ENCODE measurements at regions not wholly inside any gene's neighbourhood (a gene's known extent, or its start where the extent isn't known, plus 50 kb on each side); places are given as distances from the start of the nearest gene placed in this dataset.
"Not testable (repeated sequence)": the region's sequence is repeated elsewhere in the genome, so short reads cannot be mapped to it uniquely, and the experiment has no call there.

GRCh38 chr6:140388815-140389214, 1014.4 kb upstream of the CITED2 start:
- no peak for DNase-seq

DNA sequence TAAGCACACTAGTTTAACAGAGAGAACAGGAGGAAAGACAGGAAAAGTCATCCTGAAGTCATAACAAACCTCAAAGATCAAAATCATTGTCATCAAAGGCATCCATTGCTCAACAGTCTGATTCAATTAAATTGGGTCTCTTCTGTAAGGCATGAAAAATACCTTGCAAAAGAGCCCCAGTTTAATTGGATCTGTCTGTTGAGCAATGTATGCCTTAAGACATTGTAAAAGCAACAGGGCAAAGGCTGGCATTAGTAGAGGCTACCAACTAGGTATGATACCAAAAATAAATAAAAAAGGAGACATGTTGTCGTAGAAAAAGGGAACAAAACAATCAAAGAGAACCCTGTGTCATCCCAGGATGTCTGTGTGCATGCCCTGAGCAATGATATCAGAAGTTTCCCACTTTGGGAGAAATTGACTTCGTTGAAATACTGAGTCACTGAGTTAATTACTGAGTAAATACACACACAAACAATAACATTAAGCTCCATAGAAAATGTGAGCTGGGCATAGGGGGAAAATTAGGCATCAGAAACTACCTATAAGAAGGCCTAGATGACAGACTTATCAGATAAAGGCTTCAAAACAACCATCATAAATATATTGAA, 1013.8 kb upstream of the CITED2 start:
- DNase-seq = no peak

- no peak for DNase-seq
These were observed 1011.2 kb upstream of the CITED2 start for GRCh38 chr6:140385679-140386078.

GRCh38 chr6:140382355-140382754, 1007.9 kb upstream of the CITED2 start:
- DNase-seq = no peak

DNA sequence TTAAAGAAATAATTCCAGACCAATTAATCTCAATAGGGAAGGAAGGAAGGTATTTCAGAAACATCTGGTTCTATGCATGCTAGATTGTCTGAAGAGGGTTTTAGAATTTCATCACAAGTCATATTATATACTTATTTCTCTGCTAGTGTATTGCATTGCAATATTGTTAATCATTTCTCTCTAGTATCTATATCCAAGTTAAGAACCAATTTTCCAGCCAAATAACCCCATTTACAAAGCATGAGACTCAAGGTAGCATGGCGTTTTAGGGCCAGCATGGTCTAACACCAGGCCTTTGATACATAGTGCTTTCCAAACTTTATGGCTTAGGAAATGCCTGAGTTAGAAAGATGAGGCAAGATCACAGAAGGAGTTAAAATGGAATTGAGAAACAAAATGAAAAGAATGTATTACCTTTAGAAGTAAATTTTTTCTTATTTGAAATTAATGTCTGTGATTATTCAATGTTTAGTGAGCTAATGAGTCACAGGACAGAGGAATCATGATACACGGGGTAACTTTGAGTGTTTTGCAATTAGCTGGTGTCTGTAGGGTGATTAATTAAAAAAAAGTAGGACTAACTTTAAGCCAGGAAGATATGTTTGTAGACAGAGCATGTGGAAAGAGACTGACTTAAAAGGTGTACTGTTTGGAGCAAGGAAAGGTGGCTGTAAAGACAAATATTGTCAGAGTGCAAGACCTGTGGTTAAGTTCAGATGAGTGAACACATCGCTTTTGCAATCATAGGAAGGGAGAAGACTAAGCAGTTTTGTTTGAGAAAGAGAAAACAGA, 1006.2 kb upstream of the CITED2 start:
- no peak for DNase-seq

DNA sequence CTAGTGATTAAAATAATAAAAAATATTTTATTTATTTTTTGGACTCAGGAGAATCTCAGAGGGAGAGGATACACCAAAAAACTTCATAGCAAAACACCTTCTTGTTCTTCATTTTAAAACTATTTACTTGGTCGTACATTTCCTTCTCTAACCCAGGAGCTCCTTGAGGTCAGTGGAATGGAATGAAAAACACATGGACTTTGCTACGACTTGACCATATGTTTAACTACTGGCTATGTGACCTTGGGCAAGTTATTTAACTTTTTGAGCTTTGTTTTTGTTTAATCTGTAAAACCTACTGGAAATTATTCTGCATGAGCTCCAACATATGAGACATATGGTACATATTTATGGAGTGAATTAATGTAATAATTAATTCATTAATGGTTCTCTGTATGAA, 1005.5 kb upstream of the CITED2 start:
- DNase-seq = no peak

GRCh38 chr6:140376209-140376608, 1001.8 kb upstream of the CITED2 start:
- no peak for DNase-seq

GRCh38 chr6:140373728-140374127, 999.3 kb upstream of the CITED2 start:
- DNase-seq = not testable (repeated sequence)

GRCh38 chr6:140372064-140372463, 997.6 kb upstream of the CITED2 start:
- DNase-seq = no peak

DNA sequence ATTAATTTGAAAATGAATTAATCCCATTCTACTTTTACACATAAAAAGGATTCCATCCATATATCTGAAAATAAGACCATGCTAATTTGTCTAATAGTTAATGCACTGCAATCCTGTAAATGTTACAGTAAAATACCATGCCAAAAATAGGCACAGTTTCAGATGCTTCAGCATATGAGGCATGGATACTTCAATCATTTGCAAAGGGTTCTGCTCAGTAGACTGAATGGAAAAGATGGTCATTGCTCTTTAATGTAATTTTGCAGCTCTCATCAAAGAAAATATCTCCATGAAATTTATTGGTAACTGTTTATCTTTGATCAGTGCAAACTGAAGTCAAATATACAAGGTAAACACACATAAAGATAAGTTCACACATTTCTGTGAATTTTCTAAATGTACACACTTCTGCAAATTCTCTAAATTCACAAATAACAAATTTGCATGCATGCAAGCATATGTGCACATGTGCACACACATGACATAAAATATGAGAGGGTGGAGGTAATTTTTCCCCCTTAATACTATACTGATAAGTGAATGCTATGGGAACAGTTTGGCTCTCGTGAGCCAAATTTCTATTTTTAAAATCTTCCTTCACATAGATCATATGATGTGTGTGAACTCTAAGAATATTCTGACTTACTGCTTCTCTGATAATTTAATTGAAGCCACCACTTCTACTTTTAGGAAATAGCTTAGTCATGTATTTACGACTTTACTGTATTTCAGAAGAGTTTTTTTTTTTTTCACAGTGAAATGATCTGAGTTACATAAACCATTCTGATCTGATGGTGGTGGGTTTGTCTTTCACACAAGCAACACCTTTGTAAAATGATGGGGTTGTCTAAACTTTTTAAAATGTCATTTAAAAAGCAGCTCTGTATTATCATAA, 996.8 kb upstream of the CITED2 start:
- no peak for DNase-seq

- no peak for DNase-seq
These were observed 996.0 kb upstream of the CITED2 start for GRCh38 chr6:140370441-140370840.

DNA sequence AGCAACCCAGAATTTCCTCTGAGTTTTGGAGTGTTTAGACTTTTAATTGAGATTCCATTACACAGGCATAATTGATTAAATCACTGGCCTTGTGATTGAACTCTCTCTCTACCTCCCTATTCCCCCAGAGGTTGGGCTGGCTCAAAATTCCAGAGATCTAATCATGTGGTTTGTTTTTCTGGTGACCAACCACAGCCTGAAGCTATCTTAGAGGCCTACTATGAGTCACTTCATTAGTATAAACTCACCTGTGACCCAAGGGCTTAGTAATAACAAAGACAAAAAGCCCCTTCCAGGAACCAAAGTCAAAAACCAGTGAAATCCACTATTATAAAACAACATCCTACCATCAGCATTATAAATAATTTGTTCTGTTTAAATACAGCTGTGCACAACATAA, 992.5 kb upstream of the CITED2 start:
- DNase-seq = no peak

DNA sequence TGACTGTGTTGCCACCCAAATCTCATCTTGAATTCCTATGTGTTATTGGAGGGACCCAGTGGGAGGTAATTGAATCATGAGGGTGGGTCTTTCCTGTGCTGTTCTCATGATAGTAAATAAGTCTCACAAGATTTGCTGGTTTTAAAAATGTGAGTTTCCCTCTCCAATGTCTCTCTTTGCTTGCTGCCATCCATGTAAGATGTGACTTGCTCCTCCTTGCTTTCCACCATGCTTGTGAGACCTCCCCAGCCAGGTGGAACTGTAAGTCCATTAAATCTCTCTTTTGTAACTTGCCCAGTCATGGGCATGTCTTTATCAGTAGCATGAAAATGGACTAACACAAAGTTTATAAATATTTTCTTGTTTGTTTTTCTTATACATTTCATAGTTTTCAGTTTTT, 990.5 kb upstream of the CITED2 start:
- DNase-seq = no peak

DNA sequence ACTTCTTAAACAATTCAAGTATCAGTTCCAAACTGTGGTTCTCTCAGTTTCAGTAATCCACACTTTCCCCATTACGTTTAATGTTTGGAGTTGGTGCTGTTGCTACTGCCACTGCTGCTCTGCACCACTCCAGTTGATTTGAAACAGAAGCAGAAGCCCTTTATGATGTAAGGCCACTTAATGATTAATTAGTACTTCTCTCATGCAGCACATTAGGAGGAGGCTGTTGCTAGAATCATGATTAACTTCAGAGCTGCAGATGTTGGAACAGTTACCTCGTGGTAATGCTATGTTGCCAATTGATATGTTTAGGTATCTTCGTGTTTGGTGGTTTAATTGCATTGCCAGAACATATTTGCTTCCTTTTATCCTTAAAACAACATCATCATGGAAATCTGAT, 986.2 kb upstream of the CITED2 start:
- DNase-seq = no peak

DNA sequence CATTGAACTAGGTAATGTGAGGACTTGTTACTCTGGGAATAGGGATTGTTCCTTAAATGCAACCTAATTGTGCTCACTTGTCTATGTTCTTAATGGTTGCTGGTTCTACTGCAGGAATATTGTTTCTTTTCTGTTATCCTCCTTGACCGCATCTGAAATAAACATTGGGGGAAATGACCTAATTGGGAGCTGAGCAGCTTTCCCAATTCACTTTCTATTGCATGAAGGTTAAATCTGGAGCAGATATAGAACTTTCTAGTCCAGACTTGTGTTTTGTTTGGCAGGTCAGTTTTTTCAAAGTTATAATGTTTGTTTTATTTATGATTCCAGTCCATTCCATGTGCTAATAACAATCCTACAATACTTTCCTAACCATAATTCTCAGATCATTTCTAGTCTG, 981.0 kb upstream of the CITED2 start:
- DNase-seq = no peak

GRCh38 chr6:140354296-140354695, 979.8 kb upstream of the CITED2 start:
- no peak for DNase-seq

DNA sequence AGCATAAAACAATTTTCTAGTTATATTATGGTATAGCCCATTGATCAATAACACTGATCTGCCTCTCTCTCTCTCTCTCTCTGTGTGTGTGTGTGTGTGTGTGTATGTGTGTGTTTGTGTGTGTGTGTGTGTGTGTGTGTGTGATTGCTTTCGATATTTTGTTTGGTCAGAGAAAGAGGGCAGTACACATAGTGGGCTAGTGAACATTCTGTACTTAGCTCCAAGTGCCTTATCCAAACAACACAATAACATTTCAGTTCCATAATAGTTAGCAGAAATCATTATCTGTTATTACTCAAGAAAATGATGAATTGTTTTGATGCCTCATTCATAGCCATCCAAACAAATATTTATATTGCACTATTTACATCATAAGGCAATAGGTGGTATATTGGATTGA, 979.1 kb upstream of the CITED2 start:
- no peak for DNase-seq

DNA sequence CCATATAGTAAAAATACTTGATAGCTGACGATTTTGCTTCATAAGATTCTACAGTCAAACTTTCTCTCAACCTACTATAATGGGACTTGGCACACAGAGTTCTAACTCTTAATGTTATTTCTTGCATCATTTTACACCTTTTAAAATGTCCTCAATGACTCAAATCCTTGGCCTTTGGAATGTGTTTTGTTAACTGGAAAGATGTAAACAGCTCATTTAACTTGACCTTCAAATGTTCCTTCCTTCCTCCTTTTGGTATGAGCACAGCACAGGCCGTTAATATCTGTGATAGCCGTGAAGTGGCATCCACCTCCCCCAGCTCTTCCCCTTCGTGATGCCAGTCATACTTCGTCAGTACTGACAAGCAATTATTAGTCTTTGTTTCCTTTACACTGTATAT, 972.0 kb upstream of the CITED2 start:
- DNase-seq = no peak

- no peak for DNase-seq
These were observed 971.5 kb upstream of the CITED2 start for GRCh38 chr6:140345935-140346334.

- DNase-seq = no peak
These were observed 969.9 kb upstream of the CITED2 start for GRCh38 chr6:140344142-140344913.

DNA sequence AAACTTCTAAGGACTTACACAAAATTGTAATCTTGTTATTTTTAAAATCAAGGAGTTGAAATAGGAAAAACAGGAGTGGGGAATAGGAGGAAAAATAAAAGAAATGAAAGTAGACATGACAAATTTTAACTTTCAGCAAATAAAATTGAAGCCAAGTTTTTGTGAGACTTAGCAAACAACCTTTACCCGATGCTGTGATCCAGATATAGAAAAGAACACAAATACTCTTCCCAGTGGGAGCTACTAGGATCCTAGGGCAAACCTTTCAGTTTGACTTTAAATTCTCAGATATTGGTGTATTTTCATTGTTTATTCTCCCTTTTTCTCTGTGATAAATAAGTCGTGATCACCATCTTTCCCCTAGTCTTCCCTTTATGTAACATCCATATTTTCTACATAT, 968.7 kb upstream of the CITED2 start:
- no peak for DNase-seq

DNA sequence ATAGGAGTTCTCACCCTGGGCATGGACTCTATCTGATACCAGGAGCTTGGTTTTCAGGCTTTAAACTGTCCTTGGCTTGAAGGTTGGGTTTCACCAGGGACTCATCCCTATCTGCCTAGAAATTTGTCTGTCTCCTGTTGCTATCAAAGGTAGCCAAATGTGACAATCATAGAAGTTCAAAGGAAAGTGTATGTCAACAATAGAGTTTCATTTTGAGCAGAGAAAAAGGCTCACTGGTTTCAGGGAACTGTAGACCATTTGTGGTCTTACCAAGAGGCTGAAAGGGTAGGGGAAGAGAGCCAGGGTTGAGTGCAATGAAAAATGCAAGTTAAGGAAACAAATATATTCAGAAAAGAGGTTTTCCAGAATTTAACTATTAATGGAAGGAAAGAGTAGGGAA, 966.8 kb upstream of the CITED2 start:
- DNase-seq = no peak

DNA sequence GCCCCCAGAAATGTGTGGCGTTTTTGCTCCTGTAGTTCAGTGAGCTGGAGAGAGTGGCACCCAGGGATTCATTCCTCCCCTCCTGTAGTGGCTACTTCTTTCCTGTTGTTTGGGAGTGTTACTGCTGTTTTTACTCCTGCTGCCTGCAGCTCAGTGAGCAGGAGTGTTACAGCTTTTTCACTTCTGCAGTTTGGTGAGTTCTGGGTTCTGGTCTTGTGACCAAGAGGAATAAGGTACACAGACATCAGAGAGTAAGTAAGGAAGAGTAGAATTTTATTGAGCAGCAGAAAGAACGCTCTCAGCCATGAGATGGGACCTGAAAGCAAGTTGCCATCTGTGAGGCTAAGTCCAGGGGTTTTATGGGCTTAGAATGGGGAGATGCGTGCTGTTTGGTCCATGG, 966.3 kb upstream of the CITED2 start:
- DNase-seq = no peak
